Ascending aorta (tissue), 2 donors: ENCODE measurements at regions not wholly inside any gene's neighbourhood (a gene's known extent, or its start where the extent isn't known, plus 50 kb on each side); places are given as distances from the start of the nearest gene placed in this dataset.

Experiments
- DNase-seq, 2 donors: peaks; one replicate each; pipeline ENCODE4 v3.0.0-alpha.2; 2019; ENCODE audit warnings: low spot score in 2 of 2
- H3K27ac ChIP-seq, 2 donors: fragments of 200-600 bp; sonication (generic); one replicate each; pipeline ENCODE4 v1.5.1; 2016 to 2017; ENCODE audit warnings: mild to moderate bottlenecking in 1 of 2
- H3K27me3 ChIP-seq: fragments of 200-600 bp; sonication (generic); one replicate; pipeline ENCODE4 v1.5.1; 2017
- H3K36me3 ChIP-seq, 2 donors: fragments of 200-600 bp; sonication (generic); one replicate each; pipeline ENCODE4 v1.5.1; 2016
- H3K4me1 ChIP-seq, 2 donors: fragments of 200-600 bp; sonication (generic); one replicate each; pipeline ENCODE4 v1.5.1; 2016 to 2017; ENCODE audit warnings: mild to moderate bottlenecking in 1 of 2
- H3K4me3 ChIP-seq, 2 donors: fragments of 200-600 bp; sonication (generic); one replicate each; pipeline ENCODE4 v1.5.1; 2016 to 2017; ENCODE audit warnings: mild to moderate bottlenecking in 1 of 2
- H3K9me3 ChIP-seq, 2 donors: fragments of 200-600 bp; sonication (generic); one replicate each; pipeline ENCODE4 v1.5.1; 2016
- CTCF ChIP-seq, 3 experiments: fragments of 200-600 bp in 2 of 3; fragments of 450-650 bp in 1 of 3; sonication (generic) in 2 of 3; IDR thresholded peaks; one replicate each; pipeline ENCODE4 v1.5.1; 2016 to 2019; ENCODE audit warnings: antibody characterized with exemption in 3 of 3, mild to moderate bottlenecking in 1 of 3, moderate library complexity in 1 of 3
- intact Hi-C: fragments of 100-400 bp; cut with DNase I; formaldehyde crosslinking; loops from one replicate; pipeline ENCODE4 v1.15.1; 2023

- no peaks in the 10 kb centered on the region for H3K36me3 ChIP-seq
- intact Hi-C loops, result no loop called here
Observed at GRCh38 chr2:236394571-236394970, 130.4 kb upstream of the ASB18 start.

DNA sequence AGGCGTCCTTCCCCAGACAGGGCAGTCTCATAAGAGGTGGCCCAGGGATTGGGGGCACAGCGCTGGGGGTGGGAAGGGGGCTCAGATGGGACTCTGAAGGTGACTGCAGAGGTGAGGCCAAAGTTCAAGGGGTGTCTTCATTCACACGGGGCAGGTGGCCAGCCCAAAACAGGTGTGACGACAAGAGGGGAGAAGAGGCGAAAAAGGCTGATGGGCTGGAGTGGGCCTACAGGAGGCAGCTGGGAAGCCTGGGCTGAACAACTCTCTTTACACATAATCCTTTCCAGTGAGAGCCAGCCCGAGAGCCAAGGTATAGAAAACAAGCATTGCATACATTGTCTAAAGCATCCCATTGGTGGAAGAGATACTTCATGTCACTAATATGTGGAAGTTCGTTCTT, 130.9 kb upstream of the ASB18 start:
- TF ChIP-seq CTCF (IDR thresholded peaks at IDR 0.05), result no peak
- H3K4me1 ChIP-seq, result no peaks in the 10 kb centered on the region
- H3K36me3 ChIP-seq, result no peaks in the 10 kb centered on the region
- DNase-seq, result no peak
- no peaks in the 10 kb centered on the region for H3K9me3 ChIP-seq
- intact Hi-C loops, result no loop called here
- H3K27me3 ChIP-seq, result no peaks in the 10 kb centered on the region
- H3K4me3 ChIP-seq, result no peak overlapping the region
- no peak overlapping the region for H3K27ac ChIP-seq

More at GRCh38 chr2:236394571-236394970, 130.4 kb upstream of the ASB18 start:
- Histone ChIP-seq H3K9me3 (no peaks in the 10 kb centered on the region), H3K27ac (no peak overlapping the region), H3K4me1 (no peaks in the 10 kb centered on the region), H3K27me3 (no peaks in the 10 kb centered on the region), H3K4me3 (no peak overlapping the region)
- DNase-seq, result no peak
- TF ChIP-seq CTCF (IDR thresholded peaks at IDR 0.05), result no peak

DNA sequence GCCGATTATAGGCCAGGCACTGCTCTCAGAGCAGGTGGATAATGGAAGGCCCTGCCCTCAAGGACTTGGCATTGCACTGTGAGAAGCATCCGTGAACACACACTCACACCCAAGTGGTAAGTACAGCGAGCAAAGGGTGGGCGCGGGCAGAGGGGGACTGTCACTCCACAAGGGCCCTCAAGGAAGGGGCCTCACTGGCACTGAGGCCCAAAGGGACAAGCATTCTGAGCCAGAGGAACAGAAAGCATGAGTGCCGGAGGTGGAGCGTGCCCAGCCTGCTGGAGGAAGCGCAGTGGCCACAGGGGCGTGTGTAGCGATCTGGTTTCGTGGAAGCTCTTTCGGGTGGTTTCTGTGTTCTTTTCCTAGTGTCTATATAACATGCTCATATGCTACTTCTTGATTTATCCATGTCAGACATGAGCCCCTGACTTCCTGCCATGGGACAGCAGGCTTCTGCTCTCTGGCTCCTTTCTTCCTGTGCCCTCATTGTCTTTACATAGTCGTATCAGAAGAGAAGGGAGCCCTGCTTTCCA, 132.7 kb upstream of the ASB18 start:
- no peak for DNase-seq
- no peak for TF ChIP-seq CTCF (IDR thresholded peaks at IDR 0.05)
- H3K4me1 ChIP-seq, result no peaks in the 10 kb centered on the region
- no peaks in the 10 kb centered on the region for H3K36me3 ChIP-seq
- H3K27me3 ChIP-seq, result no peaks in the 10 kb centered on the region
- intact Hi-C loops, result no loop called here
- H3K4me3 ChIP-seq, result no peak overlapping the region
- no peak overlapping the region for H3K27ac ChIP-seq
- no peaks in the 10 kb centered on the region for H3K9me3 ChIP-seq

DNA sequence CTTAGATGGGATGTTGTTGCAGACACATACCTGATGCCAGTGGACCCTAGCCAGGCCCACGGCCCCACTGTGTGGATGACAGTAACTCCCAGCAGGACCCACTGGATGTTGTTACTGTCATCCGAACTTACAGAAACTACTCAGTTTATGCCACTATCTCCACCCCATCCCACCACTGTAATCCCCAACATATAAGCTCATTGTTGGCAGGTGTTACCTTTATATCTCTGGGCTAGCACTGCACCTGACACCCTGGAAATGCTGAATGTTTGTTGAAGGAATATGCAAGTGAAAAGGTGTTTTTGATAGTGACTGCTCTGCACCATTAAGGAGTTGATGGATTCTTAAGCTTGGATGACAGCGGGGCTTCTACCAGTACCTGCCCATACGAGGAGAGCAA, 133.5 kb upstream of the ASB18 start:
- no peak for TF ChIP-seq CTCF (IDR thresholded peaks at IDR 0.05)
- Histone ChIP-seq H3K36me3 (no peaks in the 10 kb centered on the region), H3K4me3 (no peak overlapping the region), H3K27me3 (no peaks in the 10 kb centered on the region), H3K9me3 (no peaks in the 10 kb centered on the region), H3K27ac (no peak overlapping the region), H3K4me1 (no peaks in the 10 kb centered on the region)
- intact Hi-C loops, result no loop called here
- DNase-seq, result no peak

DNA sequence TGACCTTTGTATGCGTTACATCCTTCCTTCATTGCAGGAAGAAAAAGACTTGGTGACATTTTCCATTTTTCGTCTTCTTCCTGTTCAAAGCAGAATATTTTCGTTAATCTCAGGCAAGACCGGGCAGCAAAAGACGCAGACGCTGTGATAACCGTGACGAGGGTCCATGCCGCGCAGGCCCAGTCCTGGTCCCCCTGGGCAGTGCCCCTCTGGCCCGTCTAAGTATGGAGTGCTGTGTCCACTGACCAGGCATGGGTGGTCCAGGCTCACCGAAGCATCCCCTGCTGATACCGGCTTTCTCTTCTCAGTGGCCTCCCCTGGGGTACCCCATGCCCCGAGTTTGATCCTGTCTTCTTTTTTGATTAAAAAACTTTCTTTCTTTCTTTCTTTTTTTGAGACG, 135.2 kb upstream of the ASB18 start:
- no peak overlapping the region for H3K4me3 ChIP-seq
- no peaks in the 10 kb centered on the region for H3K9me3 ChIP-seq
- H3K27me3 ChIP-seq, result no peaks in the 10 kb centered on the region
- no peak for DNase-seq
- TF ChIP-seq CTCF (IDR thresholded peaks at IDR 0.05), result no peak
- no peaks in the 10 kb centered on the region for H3K4me1 ChIP-seq
- H3K27ac ChIP-seq, result no peak overlapping the region
- intact Hi-C loops, result no loop called here
- H3K36me3 ChIP-seq, result no peaks in the 10 kb centered on the region

DNA sequence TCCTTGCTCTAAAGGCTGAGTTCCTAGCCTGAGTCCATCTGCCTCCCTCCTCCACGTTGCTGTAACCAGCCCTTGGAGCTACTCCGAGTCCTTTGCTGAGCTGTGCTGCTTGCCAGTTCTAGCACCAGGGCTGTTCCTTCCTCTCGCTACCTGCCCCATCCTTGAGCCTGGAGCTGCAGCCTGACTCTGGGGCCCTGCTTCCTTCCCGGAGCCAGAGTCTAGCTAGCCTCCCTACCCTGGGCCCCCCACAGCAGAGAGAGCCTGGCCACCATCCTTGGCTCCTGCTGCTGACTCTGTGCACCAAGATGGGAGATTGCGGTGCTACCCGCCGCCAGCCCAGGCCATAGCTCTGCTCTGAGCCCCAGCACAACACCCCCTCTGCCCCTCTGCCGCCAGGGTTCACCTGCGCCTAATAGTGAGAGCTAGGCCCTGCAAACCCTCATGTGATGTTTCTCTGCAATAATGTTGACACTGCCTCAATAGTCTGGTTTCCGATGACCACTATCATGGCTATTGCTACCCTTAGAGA, 135.9 kb upstream of the ASB18 start:
- no peak for DNase-seq

More for the DNA sequence above, 135.9 kb upstream of the ASB18 start:
- H3K27ac ChIP-seq, result no peak overlapping the region
- no peaks in the 10 kb centered on the region for H3K27me3 ChIP-seq
- TF ChIP-seq CTCF (IDR thresholded peaks at IDR 0.05), result no peak
- H3K4me3 ChIP-seq, result no peak overlapping the region
- intact Hi-C loops, result no loop called here
- no peaks in the 10 kb centered on the region for H3K36me3 ChIP-seq
- no peaks in the 10 kb centered on the region for H3K9me3 ChIP-seq
- no peaks in the 10 kb centered on the region for H3K4me1 ChIP-seq
